ENCODE measurements at regions not wholly inside any gene's neighbourhood (a gene's known extent, or its start where the extent isn't known, plus 50 kb on each side); places are given as distances from the start of the nearest gene placed in this dataset.
"Not testable (repeated sequence)": the region's sequence is repeated elsewhere in the genome, so short reads cannot be mapped to it uniquely, and the experiment has no call there.

DNA sequence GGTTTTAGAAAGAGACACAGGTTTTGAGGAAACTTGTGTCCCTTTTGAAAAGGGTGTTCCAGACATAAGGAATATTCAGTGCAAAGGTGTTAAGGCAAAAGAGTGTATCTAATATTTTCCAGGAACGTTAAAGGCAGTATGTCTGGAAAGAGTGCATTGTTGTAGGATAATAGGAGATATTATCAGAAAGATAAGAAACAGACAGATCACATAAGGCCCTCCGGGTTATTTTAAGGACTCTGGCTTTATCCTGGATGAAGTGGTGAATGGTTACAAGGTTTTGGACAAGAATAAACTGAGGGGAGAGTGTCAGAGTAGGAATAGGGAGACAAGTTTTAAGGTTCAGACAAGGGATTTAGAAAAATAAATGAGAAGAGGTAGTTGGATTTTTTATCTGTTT, 493.7 kb upstream of the GRM7 start:
- DNase-seq = no peak

DNA sequence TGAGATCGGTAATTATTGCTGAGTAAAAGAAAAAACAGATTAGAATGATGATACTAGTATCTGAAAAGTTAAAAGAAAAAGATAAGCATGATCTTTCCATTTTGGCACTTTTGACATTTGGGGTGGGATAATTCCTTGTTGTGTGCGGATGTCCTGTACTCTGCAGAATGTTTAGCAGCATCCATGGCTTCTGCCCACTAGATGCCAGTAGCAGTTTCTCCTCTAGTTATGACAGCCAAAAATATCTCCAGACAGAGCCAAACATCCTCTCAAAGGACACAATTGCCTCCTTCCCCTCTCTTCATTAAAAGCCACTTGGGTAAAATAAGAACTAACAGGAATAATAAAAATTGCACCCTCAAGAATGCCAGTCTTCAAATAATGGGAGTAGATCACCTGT, 468.8 kb upstream of the GRM7 start:
- no peak for DNase-seq

DNA sequence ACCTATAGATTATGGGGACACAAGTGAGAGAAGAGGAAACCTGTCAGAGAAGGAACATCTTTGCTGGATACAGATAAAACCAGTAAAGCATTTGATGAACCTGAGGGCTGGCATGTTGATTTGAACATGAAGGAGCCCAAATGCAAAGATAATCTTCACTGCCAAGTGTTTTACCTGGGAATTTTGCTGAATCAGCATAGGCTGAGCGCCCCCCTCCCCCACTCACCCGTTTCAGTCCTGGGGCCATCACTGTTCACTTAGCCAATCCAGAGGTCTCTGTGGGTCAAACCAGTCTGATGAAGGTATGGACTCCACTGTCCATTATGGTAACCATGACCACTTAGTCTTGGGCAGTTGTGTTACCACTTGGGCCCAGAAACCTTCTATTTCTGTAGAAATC, 466.0 kb upstream of the GRM7 start:
- DNase-seq = no peak

DNA sequence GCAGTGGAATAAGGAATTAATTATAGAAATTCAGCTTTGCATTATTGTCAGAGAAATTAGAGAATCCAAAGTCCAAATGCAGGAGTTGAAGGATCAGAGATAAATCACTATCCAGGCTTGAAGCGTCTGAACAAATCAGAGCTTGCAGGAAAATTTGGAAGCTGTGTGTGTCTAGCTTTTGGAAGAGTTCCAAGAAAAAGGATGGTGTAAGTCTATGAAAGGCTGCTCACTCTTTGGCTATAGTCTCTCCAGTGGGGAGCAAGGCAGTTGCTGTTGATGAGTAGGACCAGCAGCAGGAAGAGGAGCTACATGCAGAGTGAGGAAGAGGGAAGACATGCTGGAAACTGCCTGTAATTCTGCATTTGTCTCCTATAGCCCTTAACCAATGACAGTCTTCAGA, 464.3 kb upstream of the GRM7 start:
- no peak for DNase-seq

DNA sequence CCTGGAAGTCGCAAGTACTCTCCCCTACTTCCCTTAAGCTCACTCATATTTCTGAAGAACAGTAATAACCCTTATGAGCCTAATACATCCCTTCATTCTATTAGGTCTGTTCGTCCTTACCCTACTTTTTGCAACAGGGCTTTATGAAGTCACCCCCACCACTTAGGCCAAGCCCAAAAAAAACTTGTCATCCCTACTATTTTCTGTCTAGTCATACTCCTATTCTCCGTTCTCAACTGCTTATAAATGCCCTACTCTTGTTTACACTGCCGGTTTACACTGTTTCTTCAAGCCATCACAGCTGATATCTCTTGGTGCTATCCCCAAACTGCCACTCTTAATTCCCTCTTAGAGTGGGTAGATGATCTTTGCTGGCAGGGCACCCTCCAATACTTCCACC, 458.2 kb upstream of the GRM7 start:
- DNase-seq = not testable (repeated sequence)

DNA sequence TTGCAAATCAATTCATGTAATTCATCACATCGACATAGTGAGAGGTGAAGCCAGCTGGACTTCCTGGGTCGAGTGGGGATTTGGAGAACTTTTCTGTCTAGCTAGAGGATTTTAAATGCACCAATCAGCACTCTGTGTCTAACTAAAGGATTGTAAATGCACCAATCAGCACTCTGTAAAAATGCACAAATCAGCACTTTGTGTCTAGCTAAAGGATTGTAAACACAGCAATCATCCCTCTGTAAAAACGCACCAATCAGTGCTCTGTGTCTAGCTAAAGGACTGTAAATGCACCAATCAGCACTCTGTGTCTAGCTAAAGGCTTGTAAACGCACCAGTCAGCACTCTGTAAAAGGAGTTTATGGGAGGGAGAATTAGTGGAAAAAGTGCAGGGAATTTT, 454.0 kb upstream of the GRM7 start:
- not testable (repeated sequence) for DNase-seq

DNA sequence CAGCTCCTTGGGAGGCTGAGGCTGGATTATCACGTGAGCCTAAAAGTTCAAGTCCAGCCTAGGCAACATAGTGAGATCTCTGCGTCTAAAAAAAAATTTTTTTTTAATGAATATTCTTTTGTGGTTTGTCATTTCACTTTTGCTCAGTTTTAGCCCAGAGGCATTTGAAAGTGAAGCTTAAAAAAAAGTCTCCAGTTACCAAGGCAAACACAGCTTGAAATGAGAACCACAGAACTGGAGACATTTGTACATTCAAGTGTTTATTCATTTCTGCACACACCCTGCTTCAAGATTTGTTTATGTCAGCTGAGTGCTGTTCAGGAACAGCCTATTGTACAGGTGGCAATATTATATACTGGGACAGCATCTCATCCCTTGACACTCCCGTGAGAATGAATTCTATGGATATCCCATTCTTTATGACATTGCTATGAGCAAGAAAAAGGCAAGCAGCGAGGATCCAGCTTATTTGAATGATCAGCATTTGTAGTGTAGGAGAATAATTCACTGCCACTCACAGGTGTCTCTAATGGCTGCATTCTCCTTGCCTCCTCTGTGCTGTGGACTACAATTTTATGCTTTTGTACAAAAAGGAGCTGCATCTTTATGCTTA, 444.8 kb upstream of the GRM7 start:
- no peak for DNase-seq

DNA sequence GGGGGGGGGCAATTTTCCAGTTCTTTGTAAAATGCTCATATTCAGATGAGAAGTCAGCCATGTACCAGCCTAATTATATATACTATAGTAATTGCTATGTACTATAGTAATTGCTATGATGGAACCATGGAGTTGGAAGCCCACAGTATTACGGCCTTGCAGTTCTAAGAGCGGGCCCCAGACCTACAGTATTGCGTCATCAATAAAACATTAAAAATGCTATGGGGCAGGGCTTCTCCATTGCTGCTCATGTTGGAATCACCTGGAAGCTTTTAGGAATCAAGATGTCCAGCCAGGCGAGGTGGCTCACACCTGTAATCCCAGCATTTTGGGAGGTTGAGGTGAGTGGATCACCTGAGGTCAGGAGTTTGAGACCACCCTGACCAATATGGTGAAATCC, 443.7 kb upstream of the GRM7 start:
- DNase-seq = no peak

DNA sequence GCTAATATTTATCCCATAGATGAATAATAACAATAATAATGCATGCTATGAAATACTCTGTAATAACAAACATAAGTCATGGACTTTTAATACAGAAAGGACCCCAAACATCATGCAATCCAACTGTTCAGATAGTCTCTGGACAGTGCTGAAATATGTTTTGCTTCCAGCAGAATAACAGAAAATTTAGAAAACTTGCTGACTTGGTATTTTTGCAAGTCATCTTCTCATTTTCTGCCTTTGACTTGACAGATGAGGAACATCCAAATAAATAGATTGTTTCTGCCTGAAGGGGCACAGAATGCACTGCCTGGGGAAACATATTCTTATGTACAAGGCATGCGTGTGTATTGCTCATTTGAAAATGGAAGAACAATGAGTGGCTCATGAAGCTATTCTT, 442.4 kb upstream of the GRM7 start:
- DNase-seq = no peak

DNA sequence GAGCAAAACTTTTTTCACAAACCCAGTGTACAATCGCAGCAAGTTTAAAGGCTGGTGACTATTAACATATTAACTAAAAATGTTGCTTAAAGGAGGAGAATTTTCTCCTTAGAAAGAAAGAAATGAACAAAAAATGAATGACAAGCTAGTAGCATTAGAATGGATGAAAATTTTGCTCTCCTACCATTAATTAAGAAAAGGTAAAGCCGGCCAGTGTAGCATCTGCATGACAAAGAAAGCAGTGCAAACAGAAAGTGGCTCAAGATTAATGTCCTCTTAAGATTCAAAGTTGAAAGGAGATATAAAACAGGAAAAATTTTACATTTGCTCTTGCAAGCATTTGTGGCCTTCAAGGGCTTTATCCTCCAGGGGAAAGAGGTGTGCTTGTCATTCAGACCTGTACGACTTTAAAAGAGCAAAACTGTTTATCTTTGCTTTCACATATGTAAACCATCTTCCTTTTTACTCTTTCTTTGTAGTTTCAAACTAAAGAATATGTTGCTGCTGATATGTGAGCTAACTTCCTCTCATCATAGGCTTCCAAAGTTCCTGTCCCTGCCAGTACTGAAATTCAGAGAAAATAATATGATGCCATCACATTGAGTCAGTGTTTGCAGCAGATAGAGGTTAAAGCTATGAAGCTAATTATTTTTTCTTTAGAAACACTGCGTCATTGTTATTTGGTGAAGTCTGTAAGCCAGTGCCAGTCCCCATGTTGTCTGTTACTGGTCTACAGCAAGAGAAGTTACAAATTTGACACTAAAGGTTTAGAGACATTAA, 439.1 kb upstream of the GRM7 start:
- no peak for DNase-seq

DNA sequence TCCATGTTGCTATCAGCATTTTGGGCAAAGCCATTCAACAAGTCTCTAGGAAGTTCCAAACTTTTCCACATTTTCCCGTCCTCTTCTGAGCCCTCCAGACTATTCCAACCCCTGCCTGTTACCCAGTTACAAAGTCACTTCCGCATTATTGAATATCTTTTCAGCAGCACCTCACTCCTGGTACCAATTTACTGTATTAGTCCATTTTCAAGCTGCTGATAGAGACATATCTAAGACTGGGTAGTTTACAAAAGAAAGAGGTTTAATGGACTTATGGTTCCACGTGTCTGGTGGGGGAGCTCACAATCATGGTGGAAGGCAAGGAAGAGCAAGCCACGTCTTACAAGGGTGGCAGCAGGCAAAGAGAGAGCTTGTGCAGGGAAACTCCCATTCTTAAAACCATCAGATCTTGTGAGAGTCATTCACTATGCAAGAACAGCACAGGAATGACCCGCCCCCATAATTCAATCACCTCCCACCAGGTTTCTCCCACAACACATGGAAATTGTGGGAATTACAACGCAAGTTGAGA, 435.6 kb upstream of the GRM7 start:
- DNase-seq = no peak

DNA sequence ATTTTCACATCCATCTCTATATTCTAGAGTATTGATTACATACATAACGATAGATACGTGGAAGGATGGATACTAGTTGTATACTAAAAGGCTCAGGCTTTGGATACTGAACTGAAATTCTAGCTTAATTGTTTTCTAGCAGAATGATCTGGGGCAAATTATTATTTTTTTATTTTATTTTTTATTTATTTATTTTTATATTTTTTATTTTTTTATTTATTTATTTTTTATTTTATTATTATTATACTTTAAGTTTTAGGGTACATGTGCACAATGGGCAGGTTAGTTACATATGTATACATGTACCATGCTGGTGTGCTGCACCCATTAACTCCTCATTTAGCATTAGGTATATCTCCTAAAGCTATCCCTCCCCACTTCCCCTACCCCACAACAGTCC, 432.6 kb upstream of the GRM7 start:
- DNase-seq = not testable (repeated sequence)

DNA sequence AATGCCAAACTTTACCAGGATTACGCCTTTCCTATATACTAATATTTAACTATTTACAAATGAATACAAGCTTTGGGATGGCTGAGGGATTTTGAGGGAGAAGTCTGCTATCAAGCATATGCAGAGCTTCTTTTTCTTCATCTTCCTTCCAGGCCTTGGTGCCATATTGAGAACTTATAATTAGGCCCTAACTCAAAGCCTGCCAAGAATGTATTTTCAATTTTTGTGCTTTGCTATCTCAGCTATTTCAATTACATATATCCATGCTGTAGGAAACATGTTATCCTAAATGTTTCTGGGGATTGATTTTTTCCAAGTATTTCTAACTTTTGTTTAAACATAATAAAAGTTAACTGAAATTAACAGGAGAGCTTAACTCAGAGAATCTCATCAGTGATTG, 425.0 kb upstream of the GRM7 start:
- DNase-seq = no peak

DNA sequence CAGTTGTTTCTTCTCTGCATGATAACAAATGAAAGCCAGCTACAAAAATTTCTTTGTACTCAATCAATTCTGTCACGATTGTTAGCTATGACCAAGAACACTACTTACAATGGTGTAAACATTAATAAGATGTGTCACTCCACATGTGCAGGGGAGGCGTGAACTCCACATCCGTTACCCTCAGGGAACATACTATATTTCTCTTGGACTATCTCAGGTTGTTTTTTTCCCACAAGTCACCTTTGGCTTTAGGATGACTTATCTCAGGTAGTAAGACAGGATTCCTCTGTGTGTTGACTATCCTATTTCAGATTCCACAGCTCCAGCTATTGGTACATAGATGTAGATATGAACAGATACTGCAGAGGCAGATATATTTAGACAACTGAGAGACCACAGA, 423.3 kb upstream of the GRM7 start:
- DNase-seq = no peak

DNA sequence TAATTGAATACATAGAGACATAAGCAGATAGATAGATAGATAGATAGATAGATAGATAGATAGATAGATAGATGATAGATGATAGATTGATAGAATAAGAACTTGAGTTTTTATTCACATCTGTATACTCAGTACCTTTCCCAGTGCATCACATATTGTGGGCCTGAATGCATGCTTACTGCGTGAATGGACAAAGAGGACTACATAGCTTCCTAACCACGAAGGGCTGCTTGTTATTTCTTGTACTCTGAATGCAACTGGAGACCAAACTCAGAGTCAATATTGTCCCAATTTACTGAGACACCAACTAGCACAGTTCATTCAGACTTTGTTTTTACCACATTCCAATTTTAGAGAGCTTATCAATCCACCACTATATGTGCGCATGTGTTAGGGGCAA, 422.9 kb upstream of the GRM7 start:
- DNase-seq = no peak

DNA sequence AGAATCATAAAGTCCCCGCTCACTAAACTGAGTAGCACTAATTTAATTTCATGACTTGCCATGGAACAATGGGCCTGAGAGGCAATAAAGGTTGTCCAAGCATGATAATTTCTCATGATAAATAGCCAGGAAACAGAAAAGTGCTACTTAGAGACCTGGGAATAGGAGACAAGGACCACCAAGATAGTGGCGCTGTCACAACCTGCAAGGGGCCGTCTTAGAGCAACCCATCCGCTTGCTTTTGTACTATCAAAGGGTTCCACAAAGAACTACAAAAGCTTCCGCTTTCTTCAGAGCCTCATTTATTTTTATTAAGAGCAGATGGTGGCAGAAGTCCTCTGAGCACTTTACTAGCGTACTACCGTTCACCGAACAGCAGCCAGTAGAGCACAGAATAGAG, 421.7 kb upstream of the GRM7 start:
- DNase-seq = no peak

DNA sequence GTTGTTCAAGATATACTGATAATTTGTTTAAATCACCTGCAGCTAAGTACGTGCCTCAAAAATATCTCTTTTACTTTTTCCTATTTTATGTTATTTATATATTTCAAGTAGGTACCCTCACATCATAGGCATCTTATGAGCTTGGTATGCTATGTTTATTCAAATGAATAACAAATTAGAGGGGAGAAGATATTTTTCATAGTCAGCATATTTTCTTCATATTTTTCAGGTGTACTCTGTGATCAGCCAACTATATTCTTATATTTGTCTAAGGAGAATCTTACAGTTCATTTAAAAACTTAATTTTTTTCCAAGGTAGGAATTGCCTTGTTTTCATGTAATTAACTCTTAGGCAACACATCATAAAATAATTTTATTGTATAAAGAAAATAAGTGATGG, 421.1 kb upstream of the GRM7 start:
- no peak for DNase-seq

DNA sequence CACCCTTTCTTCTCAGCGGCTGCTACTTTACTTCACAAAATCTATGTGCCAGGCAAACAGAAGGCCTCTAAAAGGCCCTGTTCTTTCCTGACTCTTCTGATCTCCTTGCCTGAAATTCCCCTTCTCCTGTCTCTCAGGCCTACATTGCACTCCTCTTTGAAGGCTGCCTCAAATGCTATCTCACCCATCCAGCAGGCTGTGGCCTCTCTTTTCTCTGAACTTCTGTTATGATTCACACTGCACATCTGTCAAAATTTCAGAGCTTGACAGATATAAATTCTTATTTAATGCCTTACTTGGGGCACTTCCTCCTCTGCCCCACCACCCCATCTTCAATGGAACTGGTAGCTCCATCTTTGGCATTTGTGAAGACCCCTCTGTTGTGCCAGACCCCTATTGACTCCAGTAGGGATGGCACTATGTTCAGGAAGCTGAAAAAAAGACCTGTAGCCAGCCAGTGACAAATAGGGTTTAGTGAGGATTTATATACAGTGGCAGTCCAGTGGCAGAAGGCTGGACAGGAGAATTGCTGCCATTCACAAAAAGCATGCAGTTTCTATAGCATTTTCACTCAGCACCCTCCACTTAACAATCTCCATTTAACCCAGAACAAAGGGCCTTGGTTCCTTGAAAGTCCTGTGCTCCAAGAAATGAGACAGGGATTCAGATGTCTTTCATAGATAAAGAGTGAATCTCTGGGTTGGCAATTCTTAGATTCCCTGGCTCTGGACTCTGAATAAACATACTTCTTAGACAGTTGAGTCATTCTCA, 415.8 kb upstream of the GRM7 start:
- DNase-seq = no peak

DNA sequence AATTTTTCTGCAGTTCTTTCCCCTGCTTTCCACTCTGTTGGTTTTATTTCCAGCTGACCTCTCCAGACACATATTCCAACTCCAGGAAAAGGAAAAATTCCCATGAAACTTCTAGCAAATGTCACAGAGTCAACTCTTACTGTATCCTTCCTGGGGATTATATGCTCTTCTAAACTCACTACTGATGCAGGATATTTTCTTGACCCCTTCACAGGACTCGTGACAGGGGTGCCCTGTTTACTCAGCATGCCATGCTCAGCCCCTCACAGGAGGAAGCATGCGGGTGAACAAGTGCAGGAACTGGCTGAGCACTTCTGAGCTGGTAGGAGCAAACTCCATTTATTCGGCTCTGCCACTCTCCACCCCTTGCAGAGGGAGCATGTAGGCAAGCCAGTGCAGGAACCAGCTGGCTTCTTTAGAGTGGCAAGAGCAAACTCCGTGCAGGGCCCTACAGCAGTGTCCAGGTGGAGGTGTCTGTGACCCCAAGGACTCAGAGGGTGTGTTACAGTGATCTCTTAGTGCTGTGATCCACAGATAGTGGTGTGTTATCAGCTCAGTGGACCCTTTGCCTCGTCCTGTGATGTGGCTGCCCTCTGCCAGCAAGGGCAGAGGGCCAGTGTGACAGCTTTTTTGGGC, 413.6 kb upstream of the GRM7 start:
- no peak for DNase-seq

DNA sequence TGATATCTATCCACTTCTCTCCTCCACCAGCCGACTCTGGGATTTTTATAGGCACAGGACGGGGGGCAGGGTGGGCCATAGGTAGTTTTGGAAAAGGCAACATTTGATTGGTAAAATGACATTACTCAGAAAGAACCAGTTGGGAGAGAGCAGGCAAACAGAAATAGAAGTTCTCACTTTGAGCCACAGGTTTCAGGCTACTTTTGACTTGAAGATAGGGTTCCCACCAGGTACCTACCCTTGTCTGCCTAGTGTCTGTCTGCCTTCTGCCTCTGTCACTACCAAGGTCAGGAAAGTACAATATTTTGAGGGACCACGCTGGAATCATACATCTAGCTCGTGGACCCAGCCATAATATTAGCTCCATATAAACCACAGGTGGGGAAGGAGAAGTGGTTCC, 412.9 kb upstream of the GRM7 start:
- DNase-seq = no peak

DNA sequence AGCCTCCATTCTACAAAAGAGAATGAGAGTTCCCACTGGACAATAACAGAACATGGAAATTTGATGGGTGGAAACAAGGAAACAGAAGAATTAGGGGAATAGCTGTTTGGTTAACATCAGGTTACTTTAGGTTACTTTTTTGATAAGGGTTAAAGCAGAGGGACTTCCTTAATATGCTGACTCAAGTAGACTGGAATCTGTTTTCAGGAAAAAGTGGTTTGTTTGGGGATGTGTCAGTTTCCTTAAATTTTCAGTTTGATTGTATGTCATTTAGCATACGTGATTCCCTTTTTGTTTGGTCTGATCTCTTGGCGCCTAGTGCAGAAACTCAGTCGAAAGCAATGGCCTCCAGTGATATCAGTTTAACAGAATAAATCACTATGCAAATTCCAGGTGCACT, 411.8 kb upstream of the GRM7 start:
- DNase-seq = no peak

DNA sequence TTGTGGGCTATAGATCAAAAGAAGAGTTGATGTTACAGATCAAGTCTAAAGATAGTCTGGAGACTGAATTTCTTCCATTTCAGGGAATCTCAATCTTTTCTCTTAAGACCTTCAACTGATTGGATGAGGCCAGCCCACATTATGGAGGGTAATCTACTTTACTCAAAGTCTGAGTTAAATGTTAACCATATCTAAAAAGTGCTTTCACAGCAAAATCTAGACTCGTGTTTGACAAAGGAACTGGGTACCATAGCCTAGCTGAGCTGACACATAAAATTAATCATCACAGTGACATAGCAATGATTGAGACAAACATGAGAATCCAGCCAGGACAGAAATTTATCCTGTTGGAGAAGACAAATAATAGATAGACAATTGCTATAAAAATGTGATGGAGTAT, 407.9 kb upstream of the GRM7 start:
- no peak for DNase-seq

DNA sequence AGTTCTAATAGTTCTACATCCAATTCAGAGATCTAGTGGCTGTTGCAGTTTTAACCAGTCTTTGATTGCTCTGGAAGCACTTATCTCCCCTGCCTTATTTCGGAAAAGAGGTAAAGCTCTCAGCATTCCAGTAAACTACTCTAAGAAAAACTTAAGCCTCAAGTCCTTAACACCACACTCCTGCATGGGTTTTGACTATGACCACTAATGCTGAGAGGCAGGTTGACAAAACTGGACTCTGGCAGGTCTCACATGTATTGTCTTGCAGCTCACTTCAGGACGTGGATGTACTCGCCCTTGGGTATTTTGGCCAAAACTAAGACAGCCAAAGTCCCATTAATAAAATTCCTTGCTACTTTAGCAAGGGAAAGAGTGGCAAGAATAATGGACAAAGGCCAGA, 405.9 kb upstream of the GRM7 start:
- DNase-seq = no peak

DNA sequence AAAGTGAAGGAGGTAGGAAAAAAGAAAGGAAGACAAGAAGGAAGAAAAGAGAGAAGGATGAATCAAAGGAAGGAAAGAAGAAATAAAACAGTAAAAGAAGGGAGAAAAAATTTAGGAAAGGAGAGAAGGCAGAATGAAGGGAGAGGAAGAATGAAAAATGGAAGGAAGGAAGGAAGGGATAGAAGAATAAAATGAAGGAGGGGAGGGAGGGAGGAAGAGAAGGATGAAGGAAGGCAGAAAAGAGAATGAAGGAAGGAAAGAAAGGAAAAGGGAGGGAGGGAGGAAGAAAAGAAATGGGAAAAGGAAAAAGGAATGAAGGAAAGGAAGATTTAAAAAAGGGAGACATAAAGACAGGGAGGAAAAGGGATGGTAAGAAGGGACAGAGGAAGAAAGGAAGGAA, 393.7 kb upstream of the GRM7 start:
- no peak for DNase-seq

Measured in Kasumi-1 (cell line).